GM21360 (cell line): ENCODE measurements at regions not wholly inside any gene's neighbourhood (a gene's known extent, or its start where the extent isn't known, plus 50 kb on each side); places are given as distances from the start of the nearest gene placed in this dataset.

ENCODE experiments used
- ATAC-seq: cut with Tn5 transposase; IDR thresholded peaks from one replicate; pipeline ENCODE4 v1.9.1; 2021; ENCODE audit warnings: mild to moderate bottlenecking, moderate library complexity; ENCODE audit not compliant: unreplicated experiment

GRCh38 chr9:13673348-13673747 is 393.9 kb upstream of the MPDZ start:
- ATAC-seq, result no peak

- no peak for ATAC-seq
These were observed 386.1 kb upstream of the MPDZ start for GRCh38 chr9:13665418-13666066.

GRCh38 chr9:13661014-13661413 is 381.5 kb upstream of the MPDZ start:
- ATAC-seq, result peak; percentile 90

- ATAC-seq, result no peak
These were observed 372.6 kb upstream of the MPDZ start for GRCh38 chr9:13651969-13652663.

GRCh38 chr9:13651526-13651925 is 372.0 kb upstream of the MPDZ start:
- no peak for ATAC-seq

- no peak for ATAC-seq
These were observed 369.2 kb upstream of the MPDZ start for GRCh38 chr9:13648676-13649075.

- no peak for ATAC-seq
These were observed 368.6 kb upstream of the MPDZ start for GRCh38 chr9:13648068-13648467.

GRCh38 chr9:13646500-13647021 is 367.1 kb upstream of the MPDZ start:
- ATAC-seq, result no peak

- no peak for ATAC-seq
These were observed 366.1 kb upstream of the MPDZ start for GRCh38 chr9:13645557-13645956.

GRCh38 chr9:13644675-13645074 is 365.2 kb upstream of the MPDZ start:
- ATAC-seq, result no peak

GRCh38 chr9:13642646-13643045 is 363.2 kb upstream of the MPDZ start:
- no peak for ATAC-seq

GRCh38 chr9:13629067-13629466 is 349.6 kb upstream of the MPDZ start:
- no peak for ATAC-seq

- ATAC-seq, result no peak
These were observed 349.0 kb upstream of the MPDZ start for GRCh38 chr9:13628526-13628925.

GRCh38 chr9:13627502-13627901 is 348.0 kb upstream of the MPDZ start:
- no peak for ATAC-seq

GRCh38 chr9:13627071-13627470 is 347.6 kb upstream of the MPDZ start:
- ATAC-seq, result no peak

GRCh38 chr9:13626601-13627000 is 347.1 kb upstream of the MPDZ start:
- no peak for ATAC-seq

GRCh38 chr9:13621872-13622564 is 342.5 kb upstream of the MPDZ start:
- no peak for ATAC-seq

- ATAC-seq, result no peak
These were observed 337.1 kb upstream of the MPDZ start for GRCh38 chr9:13616491-13617035.

- ATAC-seq, result no peak
These were observed 336.4 kb upstream of the MPDZ start for GRCh38 chr9:13615660-13616490.

- no peak for ATAC-seq
These were observed 334.6 kb upstream of the MPDZ start for GRCh38 chr9:13614060-13614459.

- ATAC-seq, result no peak
These were observed 333.8 kb upstream of the MPDZ start for GRCh38 chr9:13613296-13613695.
